ENCODE measurements at regions not wholly inside any gene's neighbourhood (a gene's known extent, or its start where the extent isn't known, plus 50 kb on each side); places are given as distances from the start of the nearest gene placed in this dataset.

- Histone ChIP-seq H3K9ac (no peak overlapping the region), H3K9me3 (replicated peaks in 1 of 11) (peaks cover 29 to 42% (median 39%) of the 10 kb centered on the region in 11 experiments), H3K36me3 (peaks cover 0 to 12% (median 7%) of the 10 kb centered on the region in 11 experiments; a peak in 8 of 22 replicates), H3K4me2 (no peak overlapping the region), H3K4me1 (no peaks in the 10 kb centered on the region), H4K20me1 (no peaks in the 10 kb centered on the region), H3K27ac (no peak overlapping the region), H3K4me3 (no peak overlapping the region), H3K27me3 (no peaks in the 10 kb centered on the region)
- no peak for TF ChIP-seq Cebpa-rat (IDR thresholded peaks at IDR 0.05)
These were observed 350.2 kb downstream of the IRS2 start for GRCh38 chr13:109436055-109436622.

DNA sequence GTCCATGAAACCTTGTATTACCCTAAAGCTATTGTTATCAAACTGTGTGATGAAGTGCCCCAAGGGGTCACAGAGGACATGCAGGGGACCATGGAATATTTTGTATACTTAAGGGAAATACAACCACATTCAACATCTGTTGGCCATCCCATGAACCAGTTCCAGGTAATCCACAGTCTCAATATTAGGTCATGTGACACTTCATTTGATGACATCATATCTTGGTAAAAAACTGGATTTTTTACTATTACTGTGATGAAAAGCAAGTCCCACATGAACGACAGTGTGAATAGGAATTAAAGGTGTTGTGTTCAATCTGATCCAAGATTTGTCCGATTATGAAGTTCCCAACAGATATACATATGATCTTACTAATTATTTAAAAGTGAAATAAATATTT, 355.2 kb downstream of the IRS2 start:
- H3K4me3 ChIP-seq, result no peak overlapping the region
- H3K27ac ChIP-seq, result no peak overlapping the region
- peaks cover 0 to 26% (median 12%) of the 10 kb centered on the region in 11 experiments; a peak in 12 of 22 replicates for H3K36me3 ChIP-seq
- TF ChIP-seq Cebpa-rat (IDR thresholded peaks at IDR 0.05), result no peak
- no peaks in the 10 kb centered on the region for H4K20me1 ChIP-seq
- H3K4me1 ChIP-seq, result peaks cover 0 to 25% (median 20%) of the 10 kb centered on the region in 10 experiments; a peak in 16 of 20 replicates
- no peaks in the 10 kb centered on the region for H3K27me3 ChIP-seq
- no peak overlapping the region for H3K9ac ChIP-seq
- H3K4me2 ChIP-seq, result no peak overlapping the region
- peaks cover 57 to 74% (median 68%) of the 10 kb centered on the region in 11 experiments for H3K9me3 ChIP-seq (replicated peaks in 1 of 11)

GRCh38 chr13:109428146-109428545, 358.2 kb downstream of the IRS2 start:
- Histone ChIP-seq H3K4me3 (no peak overlapping the region), H4K20me1 (no peaks in the 10 kb centered on the region), H3K9me3 (replicated peaks in 1 of 11) (peaks cover 48 to 58% (median 53%) of the 10 kb centered on the region in 11 experiments), H3K9ac (no peak overlapping the region), H3K4me2 (peak overlapping the region in 8 of 11 experiments; percentile 14 to 82 (median 72); a peak in 14 of 22 replicates), H3K36me3 (peaks cover 0 to 26% (median 12%) of the 10 kb centered on the region in 11 experiments; a peak in 12 of 22 replicates), H3K27me3 (no peaks in the 10 kb centered on the region), H3K27ac (peak overlapping the region in 1 of 11 experiments; percentile 53; a peak in 2 of 22 replicates), H3K4me1 (peaks cover 0 to 30% (median 21%) of the 10 kb centered on the region in 10 experiments; a peak in 16 of 20 replicates)
- TF ChIP-seq Cebpa-rat (IDR thresholded peaks at IDR 0.05), result no peak

GRCh38 chr13:109427695-109428094, 358.7 kb downstream of the IRS2 start:
- no peak overlapping the region for H3K9ac ChIP-seq
- H3K27me3 ChIP-seq, result no peaks in the 10 kb centered on the region
- peaks cover 0 to 25% (median 9%) of the 10 kb centered on the region in 11 experiments; a peak in 12 of 22 replicates for H3K36me3 ChIP-seq
- peaks cover 1 to 30% (median 21%) of the 10 kb centered on the region in 10 experiments; a peak in 17 of 20 replicates for H3K4me1 ChIP-seq
- H3K4me3 ChIP-seq, result peak overlapping the region in 1 of 10 experiments; percentile 17; a peak in 2 of 20 replicates
- peak overlapping the region in 9 of 11 experiments; percentile 14 to 82 (median 72); a peak in 16 of 22 replicates for H3K4me2 ChIP-seq
- peaks cover 44 to 54% (median 48%) of the 10 kb centered on the region in 11 experiments for H3K9me3 ChIP-seq (replicated peaks in 1 of 11)
- TF ChIP-seq Cebpa-rat (IDR thresholded peaks at IDR 0.05), result no peak
- H4K20me1 ChIP-seq, result no peaks in the 10 kb centered on the region
- H3K27ac ChIP-seq, result peak overlapping the region in 4 of 11 experiments; percentile 5 to 54 (median 30); a peak in 4 of 22 replicates

DNA sequence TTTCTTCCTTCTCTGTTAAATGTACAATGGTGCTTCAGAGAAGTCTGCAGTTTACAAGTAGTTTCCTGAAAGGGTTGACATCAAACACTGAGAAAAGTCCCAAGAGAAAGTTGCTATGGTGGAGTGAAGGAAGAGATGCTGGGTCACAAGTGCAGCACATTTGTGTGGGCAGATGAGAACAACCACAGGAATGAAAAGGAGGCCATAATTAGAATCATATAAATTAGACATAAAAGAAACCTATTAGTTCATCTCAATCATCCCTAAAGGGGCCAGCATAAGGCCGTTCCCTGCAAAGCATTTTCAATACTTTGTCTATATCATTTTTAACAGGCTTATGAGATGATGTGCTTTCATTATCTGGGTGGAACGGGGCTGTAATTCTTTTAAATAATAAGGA, 359.2 kb downstream of the IRS2 start:
- H3K9ac ChIP-seq, result no peak overlapping the region; a peak in 1 of 22 replicates
- TF ChIP-seq Cebpa-rat (IDR thresholded peaks at IDR 0.05), result no peak
- peaks cover 7 to 30% (median 21%) of the 10 kb centered on the region in 10 experiments; a peak in 19 of 20 replicates for H3K4me1 ChIP-seq
- peak overlapping the region in 4 of 11 experiments; percentile 5 to 54 (median 30); a peak in 5 of 22 replicates for H3K27ac ChIP-seq
- H3K9me3 ChIP-seq (replicated peaks in 1 of 11), result peaks cover 38 to 48% (median 43%) of the 10 kb centered on the region in 11 experiments
- H3K4me3 ChIP-seq, result peak overlapping the region in 2 of 10 experiments; percentile 17 to 24; a peak in 2 of 20 replicates
- peak overlapping the region in 9 of 11 experiments; percentile 14 to 82 (median 72); a peak in 18 of 22 replicates for H3K4me2 ChIP-seq
- H3K36me3 ChIP-seq, result peaks cover 0 to 19% (median 5%) of the 10 kb centered on the region in 11 experiments; a peak in 9 of 22 replicates
- H3K27me3 ChIP-seq, result no peaks in the 10 kb centered on the region
- H4K20me1 ChIP-seq, result no peaks in the 10 kb centered on the region

DNA sequence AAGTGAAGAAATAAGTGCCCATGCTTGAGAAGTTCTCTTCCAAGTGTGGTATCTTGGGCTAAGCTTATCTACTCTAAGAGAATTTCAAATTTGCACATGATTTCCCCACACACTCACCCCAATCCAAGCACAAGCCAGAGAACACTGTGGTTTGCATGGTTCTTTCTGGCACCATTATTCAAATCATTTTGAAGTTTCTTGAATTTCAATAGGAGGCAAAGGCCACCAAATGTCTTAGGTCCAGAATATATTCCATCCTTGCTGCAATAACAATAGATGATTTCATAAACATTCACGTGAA, 359.7 kb downstream of the IRS2 start:
- 0 out of 20 replicates have a peak overlapping the region, but pooled peaks of 1 of the 10 experiments have one; percentile 24 for H3K4me3 ChIP-seq
- TF ChIP-seq Cebpa-rat (IDR thresholded peaks at IDR 0.05), result no peak
- H3K9me3 ChIP-seq (replicated peaks in 1 of 11), result peaks cover 33 to 43% (median 38%) of the 10 kb centered on the region in 11 experiments
- H3K36me3 ChIP-seq, result peaks cover 0 to 19% (median 5%) of the 10 kb centered on the region in 11 experiments; a peak in 7 of 22 replicates
- H3K4me1 ChIP-seq, result peaks cover 11 to 30% (median 21%) of the 10 kb centered on the region in 10 experiments; a peak in 19 of 20 replicates
- H3K27ac ChIP-seq, result peak overlapping the region in 3 of 11 experiments; percentile 6 to 54 (median 35); a peak in 1 of 22 replicates
- no peaks in the 10 kb centered on the region for H4K20me1 ChIP-seq
- H3K27me3 ChIP-seq, result no peaks in the 10 kb centered on the region
- no peak overlapping the region for H3K9ac ChIP-seq
- H3K4me2 ChIP-seq, result peak overlapping the region in 9 of 11 experiments; percentile 14 to 82 (median 72); a peak in 16 of 22 replicates

DNA sequence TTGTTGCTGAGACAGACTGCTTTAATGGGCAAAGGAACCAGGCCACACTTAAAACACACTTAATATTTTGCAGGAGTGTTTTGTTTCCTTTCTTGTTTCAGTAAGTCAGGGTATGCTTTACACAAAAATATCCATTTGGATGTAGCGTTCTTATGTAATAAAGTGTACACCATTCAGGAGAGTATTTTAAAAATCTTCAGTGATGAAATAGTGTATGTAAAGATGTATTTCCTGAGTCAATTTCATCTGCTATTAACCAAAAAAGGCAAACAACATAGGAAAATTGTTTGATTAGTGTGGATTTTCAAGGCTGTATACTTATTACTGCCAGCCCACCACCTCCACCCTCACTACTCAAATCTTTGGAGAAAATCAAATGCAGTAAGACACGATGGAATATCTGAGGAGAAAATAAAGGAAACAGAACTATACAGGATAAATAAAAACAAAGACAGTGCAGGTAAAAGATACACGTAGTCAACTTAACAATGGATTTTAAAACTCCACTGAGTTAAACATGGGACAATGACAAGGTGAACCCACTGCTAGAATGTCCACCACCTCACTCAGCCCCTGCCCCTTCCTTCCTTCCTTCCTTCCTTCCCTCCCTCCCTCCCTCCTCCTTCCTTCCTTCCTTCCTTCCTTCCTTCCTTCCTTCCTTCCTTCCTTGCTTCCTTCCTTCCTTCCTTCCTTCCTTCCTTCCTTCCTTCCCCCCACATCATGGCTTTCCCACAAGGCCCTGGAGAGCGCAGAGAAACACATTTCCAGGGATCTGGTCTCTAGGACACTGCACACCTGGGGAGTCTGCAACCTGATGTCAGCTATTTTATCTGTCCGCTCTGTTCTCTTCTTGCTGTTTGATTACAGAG, 360.3 kb downstream of the IRS2 start:
- peaks cover 0 to 19% (median 5%) of the 10 kb centered on the region in 11 experiments; a peak in 7 of 22 replicates for H3K36me3 ChIP-seq

GRCh38 chr13:109422161-109422560, 364.2 kb downstream of the IRS2 start:
- Histone ChIP-seq H3K9me3 (replicated peaks in 1 of 11) (peaks cover 0 to 6% (median 0%) of the 10 kb centered on the region in 11 experiments; a peak in 2 of 22 replicates), H3K9ac (no peak overlapping the region), H3K36me3 (no peaks in the 10 kb centered on the region), H3K4me1 (peaks cover 7 to 18% (median 13%) of the 10 kb centered on the region in 10 experiments; a peak in 19 of 20 replicates), H3K27me3 (no peaks in the 10 kb centered on the region), H3K4me2 (peak overlapping the region in 2 of 11 experiments; percentile 1 to 19; a peak in 3 of 22 replicates), H4K20me1 (no peaks in the 10 kb centered on the region), H3K4me3 (no peak overlapping the region), H3K27ac (no peak overlapping the region)
- TF ChIP-seq Cebpa-rat (IDR thresholded peaks at IDR 0.05), result no peak

More for the DNA sequence above, 360.3 kb downstream of the IRS2 start:
- Histone ChIP-seq H3K27me3 (no peaks in the 10 kb centered on the region), H3K9me3 (replicated peaks in 1 of 11) (peaks cover 27 to 38% (median 33%) of the 10 kb centered on the region in 11 experiments), H3K4me2 (peak overlapping the region in 8 of 11 experiments; percentile 14 to 82 (median 72); a peak in 14 of 22 replicates), H4K20me1 (no peaks in the 10 kb centered on the region), H3K4me3 (no peak overlapping the region), H3K4me1 (peaks cover 11 to 30% (median 21%) of the 10 kb centered on the region in 10 experiments; a peak in 19 of 20 replicates), H3K9ac (no peak overlapping the region), H3K27ac (peak overlapping the region in 2 of 11 experiments; percentile 6 to 35; a peak in 1 of 22 replicates)
- TF ChIP-seq Cebpa-rat (IDR thresholded peaks at IDR 0.05), result no peak

Data from BLaER1 treated with 17β-estradiol and CSF1 and Interleukin-3, amounts not matched to agents 10 nM and 100 nM (cell line).